SIG-M5 (cell line): ENCODE measurements at regions not wholly inside any gene's neighbourhood (a gene's known extent, or its start where the extent isn't known, plus 50 kb on each side); places are given as distances from the start of the nearest gene placed in this dataset.

Experiments
- DNase-seq: peaks from one replicate; lab custom pipeline; 2025; lab: John Stamatoyannopoulos, UW

- DNase-seq = no peak
These were observed 243.2 kb downstream of the SPTSSA start for GRCh38 chr14:34218881-34219280.

GRCh38 chr14:34214961-34215360, 247.1 kb downstream of the SPTSSA start:
- DNase-seq = no peak

- no peak for DNase-seq
These were observed 248.7 kb downstream of the SPTSSA start for GRCh38 chr14:34213332-34213731.

GRCh38 chr14:34212172-34212929, 249.7 kb downstream of the SPTSSA start:
- DNase-seq = no peak

- no peak for DNase-seq
These were observed 250.3 kb downstream of the SPTSSA start for GRCh38 chr14:34211732-34212131.

GRCh38 chr14:34208532-34208931, 253.5 kb downstream of the SPTSSA start:
- no peak for DNase-seq

GRCh38 chr14:34205799-34206198, 254.9 kb upstream of the EGLN3 start:
- no peak for DNase-seq

- DNase-seq = no peak
These were observed 253.9 kb upstream of the EGLN3 start for GRCh38 chr14:34204774-34205173.

GRCh38 chr14:34203251-34203722, 252.4 kb upstream of the EGLN3 start:
- no peak for DNase-seq

- DNase-seq = no peak
These were observed 251.2 kb upstream of the EGLN3 start for GRCh38 chr14:34201909-34202637.

GRCh38 chr14:34199585-34199984, 248.7 kb upstream of the EGLN3 start:
- DNase-seq = no peak

GRCh38 chr14:34198096-34198495, 247.2 kb upstream of the EGLN3 start:
- DNase-seq = no peak

GRCh38 chr14:34195964-34196363, 245.1 kb upstream of the EGLN3 start:
- DNase-seq = no peak

GRCh38 chr14:34190717-34191116, 239.8 kb upstream of the EGLN3 start:
- DNase-seq = no peak

GRCh38 chr14:34189866-34190265, 239.0 kb upstream of the EGLN3 start:
- DNase-seq = no peak

GRCh38 chr14:34187519-34188044, 236.7 kb upstream of the EGLN3 start:
- no peak for DNase-seq

- no peak for DNase-seq
These were observed 236.2 kb upstream of the EGLN3 start for GRCh38 chr14:34187061-34187460.

GRCh38 chr14:34184126-34184525, 233.3 kb upstream of the EGLN3 start:
- no peak for DNase-seq

- no peak for DNase-seq
These were observed 232.6 kb upstream of the EGLN3 start for GRCh38 chr14:34183478-34183877.

GRCh38 chr14:34181338-34181737, 230.5 kb upstream of the EGLN3 start:
- no peak for DNase-seq

GRCh38 chr14:34180869-34181268, 230.0 kb upstream of the EGLN3 start:
- no peak for DNase-seq

- no peak for DNase-seq
These were observed 229.6 kb upstream of the EGLN3 start for GRCh38 chr14:34180434-34180833.

- no peak for DNase-seq
These were observed 228.9 kb upstream of the EGLN3 start for GRCh38 chr14:34179727-34180126.
